Fibroblast of lung (primary cell): ENCODE measurements at regions not wholly inside any gene's neighbourhood (a gene's known extent, or its start where the extent isn't known, plus 50 kb on each side); places are given as distances from the start of the nearest gene placed in this dataset.

Source experiments
- CTCF ChIP-seq, 2 donors: IDR thresholded peaks in 1 of 2; conservative IDR thresholded peaks in 1 of 2; 1 replicate in 1 of 2; 2 replicates in 1 of 2; pipeline ENCODE4 v1.5.1; 2011 to 2012; ENCODE audit warnings: low read length in 2 of 2, control low read depth in 1 of 2, inconsistent platforms in 1 of 2, low read depth in 1 of 2, mild to moderate bottlenecking in 1 of 2
- EZH2 ChIP-seq: IDR thresholded peaks from 2 replicates; pipeline ENCODE4 v1.5.1; 2012; ENCODE audit warnings: low read length, control low read depth, mild to moderate bottlenecking; ENCODE audit errors: missing control alignments

DNA sequence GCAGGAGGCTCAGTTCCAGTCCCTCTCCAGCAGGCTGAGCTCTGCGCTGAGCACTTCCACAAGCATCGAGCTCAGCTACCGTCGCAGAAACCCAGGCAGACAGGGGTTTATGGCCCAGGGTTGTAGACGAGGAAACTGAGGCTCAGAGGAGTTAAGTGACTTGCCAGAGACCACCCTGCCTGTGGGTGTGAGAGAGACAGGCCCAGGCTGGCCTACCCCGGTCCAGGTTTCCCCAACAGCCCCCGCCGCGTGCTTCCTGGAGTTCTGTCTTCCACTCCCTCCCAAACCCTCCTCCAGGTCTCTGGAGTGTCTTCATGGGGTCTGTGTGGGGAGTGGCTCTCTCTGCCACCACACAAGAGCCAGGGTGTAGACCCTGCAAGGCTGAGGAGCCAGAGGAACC lies 615.9 kb downstream of the PTPRU start:
- no peak for TF ChIP-seq CTCF (conservative IDR thresholded peaks at IDR 0.05 in 1 of 2, IDR thresholded peaks at IDR 0.05 in 1 of 2; ENCODE audit: low read depth in 1 of 2, low read length in 2 of 2)
- TF ChIP-seq EZH2: no peak
